Nephron progenitor cell (in vitro differentiated cells): ENCODE measurements at regions not wholly inside any gene's neighbourhood (a gene's known extent, or its start where the extent isn't known, plus 50 kb on each side); places are given as distances from the start of the nearest gene placed in this dataset.

Source experiments
- DNase-seq: peaks from one replicate; pipeline ENCODE4 v3.0.0; 2021
- H3K27ac Mint-ChIP-seq: 2 replicates; pipeline ENCODE4 v1.8.0; 2021; ENCODE audit warnings: mild to moderate bottlenecking, moderate library complexity, mixed read lengths
- H3K27me3 Mint-ChIP-seq: 2 replicates; pipeline ENCODE4 v1.8.0; 2021; ENCODE audit warnings: mild to moderate bottlenecking, low read depth, mixed read lengths; ENCODE audit not compliant: poor library complexity
- H3K36me3 Mint-ChIP-seq: 2 replicates; pipeline ENCODE4 v1.8.0; 2021; ENCODE audit warnings: low read depth, mixed read lengths
- H3K4me1 Mint-ChIP-seq: 2 replicates; pipeline ENCODE4 v1.8.0; 2021; ENCODE audit warnings: mixed read lengths
- H3K4me3 Mint-ChIP-seq: 2 replicates; pipeline ENCODE4 v1.8.0; 2021; ENCODE audit warnings: mild to moderate bottlenecking, moderate library complexity, mixed read lengths
- H3K9me3 Mint-ChIP-seq: 2 replicates; pipeline ENCODE4 v1.8.0; 2021; ENCODE audit warnings: mild to moderate bottlenecking, moderate library complexity, mixed read lengths
- TF ChIP-seq, protein P1 (sequence below): fragments of 200-600 bp; sonication (generic); IDR thresholded peaks from 2 replicates; pipeline ENCODE4 v1.5.0; 2021; ENCODE audit warnings: antibody characterized with exemption

DNA sequence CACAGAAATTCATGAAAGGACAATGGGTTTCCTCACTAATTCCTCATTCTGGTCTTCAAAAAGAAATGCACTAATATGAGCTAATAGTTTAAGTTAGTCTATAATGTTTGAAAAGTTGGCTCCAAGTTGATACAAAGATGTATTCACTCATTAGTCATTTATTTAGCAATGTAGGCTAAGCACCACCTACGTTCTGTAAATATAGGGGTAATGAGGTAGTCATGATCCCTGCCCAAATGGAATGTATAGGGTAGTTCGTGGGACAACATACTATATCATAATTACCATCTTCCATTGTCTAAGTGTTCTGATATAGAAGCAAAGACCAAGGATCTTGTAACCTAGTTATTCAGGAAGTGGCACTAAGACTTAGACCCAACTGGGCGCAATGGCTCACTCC is 86.5 kb downstream of the DIO2 start:
- H3K4me1 Mint-ChIP-seq = no peaks in the 10 kb centered on the region
- H3K27me3 Mint-ChIP-seq = no peaks in the 10 kb centered on the region
- no peak overlapping the region for H3K4me3 Mint-ChIP-seq
- TF ChIP-seq, protein P1, sequence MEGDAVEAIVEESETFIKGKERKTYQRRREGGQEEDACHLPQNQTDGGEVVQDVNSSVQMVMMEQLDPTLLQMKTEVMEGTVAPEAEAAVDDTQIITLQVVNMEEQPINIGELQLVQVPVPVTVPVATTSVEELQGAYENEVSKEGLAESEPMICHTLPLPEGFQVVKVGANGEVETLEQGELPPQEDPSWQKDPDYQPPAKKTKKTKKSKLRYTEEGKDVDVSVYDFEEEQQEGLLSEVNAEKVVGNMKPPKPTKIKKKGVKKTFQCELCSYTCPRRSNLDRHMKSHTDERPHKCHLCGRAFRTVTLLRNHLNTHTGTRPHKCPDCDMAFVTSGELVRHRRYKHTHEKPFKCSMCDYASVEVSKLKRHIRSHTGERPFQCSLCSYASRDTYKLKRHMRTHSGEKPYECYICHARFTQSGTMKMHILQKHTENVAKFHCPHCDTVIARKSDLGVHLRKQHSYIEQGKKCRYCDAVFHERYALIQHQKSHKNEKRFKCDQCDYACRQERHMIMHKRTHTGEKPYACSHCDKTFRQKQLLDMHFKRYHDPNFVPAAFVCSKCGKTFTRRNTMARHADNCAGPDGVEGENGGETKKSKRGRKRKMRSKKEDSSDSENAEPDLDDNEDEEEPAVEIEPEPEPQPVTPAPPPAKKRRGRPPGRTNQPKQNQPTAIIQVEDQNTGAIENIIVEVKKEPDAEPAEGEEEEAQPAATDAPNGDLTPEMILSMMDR = no peak
- no peaks in the 10 kb centered on the region for H3K36me3 Mint-ChIP-seq
- DNase-seq = no peak
- H3K27ac Mint-ChIP-seq = no peak overlapping the region
- H3K9me3 Mint-ChIP-seq = peaks cover 22% of the 10 kb centered on the region

GRCh38 chr14:80117876-80118275 is 93.4 kb downstream of the DIO2 start:
- no peak for DNase-seq
- TF ChIP-seq, protein P1 = no peak
- Mint-ChIP-seq H3K9me3 (peaks cover 15% of the 10 kb centered on the region), H3K27ac (no peak overlapping the region), H3K27me3 (no peaks in the 10 kb centered on the region), H3K4me1 (no peaks in the 10 kb centered on the region), H3K4me3 (no peak overlapping the region), H3K36me3 (no peaks in the 10 kb centered on the region)

- peaks cover 1% of the 10 kb centered on the region for H3K4me1 Mint-ChIP-seq
- no peak for DNase-seq
- TF ChIP-seq, protein P1 = no peak
- no peak overlapping the region for H3K27ac Mint-ChIP-seq
- no peaks in the 10 kb centered on the region for H3K36me3 Mint-ChIP-seq
- no peaks in the 10 kb centered on the region for H3K27me3 Mint-ChIP-seq
- H3K4me3 Mint-ChIP-seq = no peak overlapping the region
- peaks cover under 1% of the 10 kb centered on the region for H3K9me3 Mint-ChIP-seq
Observed at GRCh38 chr14:80116157-80116556, 95.1 kb downstream of the DIO2 start.

DNA sequence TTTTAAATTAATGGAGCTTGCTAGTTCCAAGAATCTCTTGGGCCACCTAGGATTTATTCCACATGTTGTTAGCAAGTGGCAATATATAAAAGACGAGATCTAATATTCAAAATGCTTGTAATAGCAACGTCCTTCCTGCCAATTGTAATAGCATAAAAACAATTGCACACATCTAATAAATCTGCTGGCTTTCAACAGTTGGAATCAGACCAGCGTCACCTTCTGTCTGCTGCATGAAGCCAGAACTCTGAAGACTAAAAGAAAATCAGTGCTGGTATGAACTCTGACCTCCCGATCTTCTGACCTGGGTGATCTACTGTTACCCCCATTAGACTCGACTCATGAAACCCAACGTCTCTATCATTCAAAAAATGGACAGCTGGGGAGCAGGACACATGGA is 100.6 kb downstream of the DIO2 start:
- TF ChIP-seq, protein P1 = no peak
- H3K27me3 Mint-ChIP-seq = no peaks in the 10 kb centered on the region
- H3K4me3 Mint-ChIP-seq = no peak overlapping the region
- H3K36me3 Mint-ChIP-seq = no peaks in the 10 kb centered on the region
- DNase-seq = no peak
- H3K9me3 Mint-ChIP-seq = no peaks in the 10 kb centered on the region
- H3K27ac Mint-ChIP-seq = no peak overlapping the region
- peaks cover 18% of the 10 kb centered on the region for H3K4me1 Mint-ChIP-seq

- Mint-ChIP-seq H3K9me3 (no peaks in the 10 kb centered on the region), H3K27me3 (no peaks in the 10 kb centered on the region), H3K4me1 (peaks cover 18% of the 10 kb centered on the region), H3K27ac (no peak overlapping the region), H3K4me3 (no peak overlapping the region), H3K36me3 (no peaks in the 10 kb centered on the region)
- DNase-seq = no peak
- TF ChIP-seq, protein P1 = no peak
Observed at GRCh38 chr14:80109055-80109454, 102.2 kb downstream of the DIO2 start.

DNA sequence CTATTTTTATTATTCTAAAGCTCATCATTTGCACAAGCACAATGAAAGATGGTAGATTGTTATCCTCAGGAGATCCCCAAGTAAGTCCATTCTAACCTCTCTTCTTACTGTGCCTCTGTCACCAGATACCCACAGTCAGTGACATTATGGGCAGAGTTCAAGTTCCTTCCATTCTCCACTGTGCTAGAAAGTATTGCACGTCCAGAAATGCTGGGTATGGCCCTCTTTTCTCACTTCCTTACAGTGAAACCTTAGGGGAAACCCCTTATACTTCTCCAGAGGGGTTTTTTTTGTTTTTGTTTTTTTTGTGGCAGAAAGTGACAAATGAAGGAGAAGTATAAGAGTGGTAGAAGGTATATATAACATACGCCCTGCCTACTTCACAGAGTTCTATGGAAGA is 102.9 kb downstream of the DIO2 start:
- Mint-ChIP-seq H3K4me1 (peaks cover 18% of the 10 kb centered on the region), H3K9me3 (no peaks in the 10 kb centered on the region), H3K4me3 (no peak overlapping the region), H3K27ac (no peak overlapping the region), H3K27me3 (no peaks in the 10 kb centered on the region), H3K36me3 (no peaks in the 10 kb centered on the region)
- no peak for DNase-seq
- TF ChIP-seq, protein P1 = no peak
